ENCODE measurements at regions not wholly inside any gene's neighbourhood (a gene's known extent, or its start where the extent isn't known, plus 50 kb on each side); places are given as distances from the start of the nearest gene placed in this dataset.

DNA sequence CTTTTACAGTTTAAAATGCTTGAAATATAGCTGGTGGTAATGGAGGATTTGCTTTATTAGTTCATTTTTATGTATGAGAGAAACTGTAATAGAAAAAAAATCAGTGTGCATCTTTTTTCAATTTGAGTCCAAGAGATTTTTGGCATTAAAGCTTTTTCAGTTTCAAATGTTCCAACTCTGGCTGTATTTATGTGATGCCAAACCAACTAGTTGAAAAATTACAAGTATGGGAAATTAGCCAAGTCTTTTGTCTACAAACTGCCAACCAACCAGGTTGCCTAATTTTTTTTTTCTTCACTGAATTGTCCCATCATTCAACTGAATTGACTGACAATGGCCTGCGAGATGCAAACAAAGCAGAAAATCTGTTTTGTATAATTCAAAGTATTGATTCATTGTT is 95.7 kb downstream of the ICOS start (continued):
- TF ChIP-seq, protein P1, sequence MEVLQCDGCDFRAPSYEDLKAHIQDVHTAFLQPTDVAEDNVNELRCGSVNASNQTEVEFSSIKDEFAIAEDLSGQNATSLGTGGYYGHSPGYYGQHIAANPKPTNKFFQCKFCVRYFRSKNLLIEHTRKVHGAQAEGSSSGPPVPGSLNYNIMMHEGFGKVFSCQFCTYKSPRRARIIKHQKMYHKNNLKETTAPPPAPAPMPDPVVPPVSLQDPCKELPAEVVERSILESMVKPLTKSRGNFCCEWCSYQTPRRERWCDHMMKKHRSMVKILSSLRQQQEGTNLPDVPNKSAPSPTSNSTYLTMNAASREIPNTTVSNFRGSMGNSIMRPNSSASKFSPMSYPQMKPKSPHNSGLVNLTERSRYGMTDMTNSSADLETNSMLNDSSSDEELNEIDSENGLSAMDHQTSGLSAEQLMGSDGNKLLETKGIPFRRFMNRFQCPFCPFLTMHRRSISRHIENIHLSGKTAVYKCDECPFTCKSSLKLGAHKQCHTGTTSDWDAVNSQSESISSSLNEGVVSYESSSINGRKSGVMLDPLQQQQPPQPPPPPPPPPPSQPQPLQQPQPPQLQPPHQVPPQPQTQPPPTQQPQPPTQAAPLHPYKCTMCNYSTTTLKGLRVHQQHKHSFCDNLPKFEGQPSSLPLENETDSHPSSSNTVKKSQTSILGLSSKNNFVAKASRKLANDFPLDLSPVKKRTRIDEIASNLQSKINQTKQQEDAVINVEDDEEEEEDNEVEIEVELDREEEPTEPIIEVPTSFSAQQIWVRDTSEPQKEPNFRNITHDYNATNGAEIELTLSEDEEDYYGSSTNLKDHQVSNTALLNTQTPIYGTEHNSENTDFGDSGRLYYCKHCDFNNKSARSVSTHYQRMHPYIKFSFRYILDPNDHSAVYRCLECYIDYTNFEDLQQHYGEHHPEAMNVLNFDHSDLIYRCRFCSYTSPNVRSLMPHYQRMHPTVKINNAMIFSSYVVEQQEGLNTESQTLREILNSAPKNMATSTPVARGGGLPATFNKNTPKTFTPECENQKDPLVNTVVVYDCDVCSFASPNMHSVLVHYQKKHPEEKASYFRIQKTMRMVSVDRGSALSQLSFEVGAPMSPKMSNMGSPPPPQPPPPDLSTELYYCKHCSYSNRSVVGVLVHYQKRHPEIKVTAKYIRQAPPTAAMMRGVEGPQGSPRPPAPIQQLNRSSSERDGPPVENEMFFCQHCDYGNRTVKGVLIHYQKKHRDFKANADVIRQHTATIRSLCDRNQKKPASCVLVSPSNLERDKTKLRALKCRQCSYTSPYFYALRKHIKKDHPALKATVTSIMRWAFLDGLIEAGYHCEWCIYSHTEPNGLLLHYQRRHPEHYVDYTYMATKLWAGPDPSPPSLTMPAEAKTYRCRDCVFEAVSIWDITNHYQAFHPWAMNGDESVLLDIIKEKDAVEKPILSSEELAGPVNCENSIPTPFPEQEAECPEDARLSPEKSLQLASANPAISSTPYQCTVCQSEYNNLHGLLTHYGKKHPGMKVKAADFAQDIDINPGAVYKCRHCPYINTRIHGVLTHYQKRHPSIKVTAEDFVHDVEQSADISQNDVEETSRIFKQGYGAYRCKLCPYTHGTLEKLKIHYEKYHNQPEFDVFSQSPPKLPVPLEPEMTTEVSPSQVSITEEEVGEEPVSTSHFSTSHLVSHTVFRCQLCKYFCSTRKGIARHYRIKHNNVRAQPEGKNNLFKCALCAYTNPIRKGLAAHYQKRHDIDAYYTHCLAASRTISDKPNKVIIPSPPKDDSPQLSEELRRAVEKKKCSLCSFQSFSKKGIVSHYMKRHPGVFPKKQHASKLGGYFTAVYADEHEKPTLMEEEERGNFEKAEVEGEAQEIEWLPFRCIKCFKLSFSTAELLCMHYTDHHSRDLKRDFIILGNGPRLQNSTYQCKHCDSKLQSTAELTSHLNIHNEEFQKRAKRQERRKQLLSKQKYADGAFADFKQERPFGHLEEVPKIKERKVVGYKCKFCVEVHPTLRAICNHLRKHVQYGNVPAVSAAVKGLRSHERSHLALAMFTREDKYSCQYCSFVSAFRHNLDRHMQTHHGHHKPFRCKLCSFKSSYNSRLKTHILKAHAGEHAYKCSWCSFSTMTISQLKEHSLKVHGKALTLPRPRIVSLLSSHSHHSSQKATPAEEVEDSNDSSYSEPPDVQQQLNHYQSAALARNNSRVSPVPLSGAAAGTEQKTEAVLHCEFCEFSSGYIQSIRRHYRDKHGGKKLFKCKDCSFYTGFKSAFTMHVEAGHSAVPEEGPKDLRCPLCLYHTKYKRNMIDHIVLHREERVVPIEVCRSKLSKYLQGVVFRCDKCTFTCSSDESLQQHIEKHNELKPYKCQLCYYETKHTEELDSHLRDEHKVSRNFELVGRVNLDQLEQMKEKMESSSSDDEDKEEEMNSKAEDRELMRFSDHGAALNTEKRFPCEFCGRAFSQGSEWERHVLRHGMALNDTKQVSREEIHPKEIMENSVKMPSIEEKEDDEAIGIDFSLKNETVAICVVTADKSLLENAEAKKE (CRISPR knock-in tag; IDR thresholded peaks at IDR 0.05), result no peak
- no peak for TF ChIP-seq EZH2 (IDR thresholded peaks at IDR 0.05; ENCODE audit: low read depth, unreplicated experiment)
- TF ChIP-seq NANOG (IDR thresholded peaks at IDR 0.05; ENCODE audit: borderline replicate concordance), result no peak
- TF ChIP-seq STAT1 (IDR thresholded peaks at IDR 0.05; ENCODE audit: unreplicated experiment), result no peak
- TF ChIP-seq, protein P2, sequence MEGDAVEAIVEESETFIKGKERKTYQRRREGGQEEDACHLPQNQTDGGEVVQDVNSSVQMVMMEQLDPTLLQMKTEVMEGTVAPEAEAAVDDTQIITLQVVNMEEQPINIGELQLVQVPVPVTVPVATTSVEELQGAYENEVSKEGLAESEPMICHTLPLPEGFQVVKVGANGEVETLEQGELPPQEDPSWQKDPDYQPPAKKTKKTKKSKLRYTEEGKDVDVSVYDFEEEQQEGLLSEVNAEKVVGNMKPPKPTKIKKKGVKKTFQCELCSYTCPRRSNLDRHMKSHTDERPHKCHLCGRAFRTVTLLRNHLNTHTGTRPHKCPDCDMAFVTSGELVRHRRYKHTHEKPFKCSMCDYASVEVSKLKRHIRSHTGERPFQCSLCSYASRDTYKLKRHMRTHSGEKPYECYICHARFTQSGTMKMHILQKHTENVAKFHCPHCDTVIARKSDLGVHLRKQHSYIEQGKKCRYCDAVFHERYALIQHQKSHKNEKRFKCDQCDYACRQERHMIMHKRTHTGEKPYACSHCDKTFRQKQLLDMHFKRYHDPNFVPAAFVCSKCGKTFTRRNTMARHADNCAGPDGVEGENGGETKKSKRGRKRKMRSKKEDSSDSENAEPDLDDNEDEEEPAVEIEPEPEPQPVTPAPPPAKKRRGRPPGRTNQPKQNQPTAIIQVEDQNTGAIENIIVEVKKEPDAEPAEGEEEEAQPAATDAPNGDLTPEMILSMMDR (conservative IDR thresholded peaks at IDR 0.05; ENCODE audit: low read depth in 2 of 2), result no peak
- no peak for TF ChIP-seq POLR2AphosphoS5 (IDR thresholded peaks at IDR 0.05; ENCODE audit: low read depth)
- TF ChIP-seq CREB1 (CRISPR knock-in tag; IDR thresholded peaks at IDR 0.05; ENCODE audit: low read depth), result no peak
- TF ChIP-seq, protein P3, sequence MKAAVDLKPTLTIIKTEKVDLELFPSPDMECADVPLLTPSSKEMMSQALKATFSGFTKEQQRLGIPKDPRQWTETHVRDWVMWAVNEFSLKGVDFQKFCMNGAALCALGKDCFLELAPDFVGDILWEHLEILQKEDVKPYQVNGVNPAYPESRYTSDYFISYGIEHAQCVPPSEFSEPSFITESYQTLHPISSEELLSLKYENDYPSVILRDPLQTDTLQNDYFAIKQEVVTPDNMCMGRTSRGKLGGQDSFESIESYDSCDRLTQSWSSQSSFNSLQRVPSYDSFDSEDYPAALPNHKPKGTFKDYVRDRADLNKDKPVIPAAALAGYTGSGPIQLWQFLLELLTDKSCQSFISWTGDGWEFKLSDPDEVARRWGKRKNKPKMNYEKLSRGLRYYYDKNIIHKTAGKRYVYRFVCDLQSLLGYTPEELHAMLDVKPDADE (IDR thresholded peaks at IDR 0.05), result no peak

All from GM23338 (cell line).